ENCODE measurements at regions not wholly inside any gene's neighbourhood (a gene's known extent, or its start where the extent isn't known, plus 50 kb on each side); places are given as distances from the start of the nearest gene placed in this dataset.

DNA sequence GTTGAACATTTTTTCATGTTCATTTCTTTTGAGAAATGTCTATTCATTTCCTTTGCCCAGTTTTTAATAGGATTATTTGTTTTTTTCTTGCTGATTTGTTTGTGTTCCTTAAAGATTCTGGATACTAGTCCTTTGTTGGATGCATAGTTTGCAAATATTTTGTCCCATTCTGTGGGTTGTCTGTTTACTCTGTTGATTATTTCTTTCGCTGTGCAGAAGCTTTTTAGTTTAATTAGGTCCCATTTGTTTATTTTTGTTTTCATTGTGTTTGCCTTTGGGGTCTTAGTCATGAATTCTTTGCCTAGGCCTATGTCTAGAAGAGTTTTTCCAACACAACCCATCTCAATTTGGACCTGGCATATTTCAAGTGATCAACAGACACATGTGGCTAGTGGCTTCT is 116.1 kb upstream of the GALNT2 start:
- FAIRE-seq, result no peak
- DNase-seq (ENCODE audit: insufficient read length, low spot score), result no peak

DNA sequence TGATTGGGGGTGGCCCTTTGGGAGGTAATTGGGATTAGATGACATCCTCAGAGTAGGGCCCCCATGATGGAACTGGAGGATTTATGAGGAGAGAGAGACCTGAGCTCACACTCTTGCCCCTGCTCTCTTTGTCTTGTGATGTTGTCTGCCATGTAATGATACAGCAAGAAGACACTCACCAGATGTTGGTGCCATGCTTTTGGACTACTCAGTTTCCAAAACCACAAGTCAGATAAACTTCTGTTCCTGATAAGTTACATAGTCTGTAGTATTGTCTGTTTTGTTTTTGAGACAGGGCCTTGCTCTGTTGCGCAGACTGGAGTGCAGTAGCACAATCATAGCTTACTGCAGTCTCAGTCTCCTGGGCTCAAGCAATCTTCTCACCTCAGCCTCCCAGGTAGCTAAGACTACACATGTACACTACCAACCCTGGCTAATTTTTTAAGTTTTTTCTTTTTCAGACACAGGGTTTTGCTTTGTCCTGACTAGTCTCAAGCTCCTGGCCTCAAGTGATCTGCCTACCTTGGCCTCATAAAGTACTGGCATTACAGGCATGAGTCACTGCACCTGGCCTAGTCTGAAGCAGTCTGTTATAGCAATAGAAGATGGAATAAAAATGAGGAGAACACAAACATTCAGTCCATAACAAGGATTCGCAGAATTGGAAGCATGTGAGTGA is 115.0 kb upstream of the GALNT2 start:
- FAIRE-seq (no peak), DNase-seq (ENCODE audit: insufficient read length, low spot score) (no peak)

DNA sequence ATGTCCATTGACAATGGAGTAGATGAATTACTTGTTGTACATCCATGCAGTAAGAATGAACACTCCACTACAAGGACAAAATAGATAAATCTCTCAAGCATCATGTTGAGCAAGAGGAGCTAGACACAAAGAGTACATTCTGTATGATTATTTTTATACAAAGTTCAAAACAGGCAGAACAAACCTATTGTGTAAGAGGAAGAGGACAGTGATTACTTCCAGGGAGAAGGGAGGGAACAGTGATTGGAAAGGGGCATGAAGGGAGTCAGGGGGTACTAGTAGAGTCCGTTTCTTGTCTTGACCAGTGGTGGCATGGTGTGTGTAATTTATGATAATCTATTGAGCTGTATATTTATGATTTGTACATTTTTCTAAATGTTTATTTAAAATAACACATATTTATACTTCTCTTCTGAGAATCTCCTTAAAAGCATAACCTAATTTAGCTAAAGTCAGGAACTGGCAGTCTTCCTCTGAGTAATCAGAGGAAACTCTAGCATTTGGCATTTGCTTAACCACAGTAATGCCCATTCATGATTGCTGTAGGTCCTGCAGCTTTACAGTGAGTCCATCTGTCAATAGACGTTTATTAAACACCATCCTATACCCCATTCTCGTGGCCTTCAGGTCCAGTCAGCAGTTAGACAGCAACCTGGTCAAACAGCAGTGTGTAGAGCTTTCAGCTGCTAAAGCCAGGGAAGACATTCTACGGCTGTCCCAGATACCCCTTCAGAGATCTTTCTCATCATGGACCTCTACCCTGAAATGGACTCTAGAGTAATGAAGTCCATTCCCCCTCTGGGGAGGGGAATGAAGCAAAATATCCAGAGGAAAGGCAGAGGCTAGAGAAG is 114.1 kb upstream of the GALNT2 start:
- FAIRE-seq, result no peak
- no peak for DNase-seq (ENCODE audit: insufficient read length, low spot score)

DNA sequence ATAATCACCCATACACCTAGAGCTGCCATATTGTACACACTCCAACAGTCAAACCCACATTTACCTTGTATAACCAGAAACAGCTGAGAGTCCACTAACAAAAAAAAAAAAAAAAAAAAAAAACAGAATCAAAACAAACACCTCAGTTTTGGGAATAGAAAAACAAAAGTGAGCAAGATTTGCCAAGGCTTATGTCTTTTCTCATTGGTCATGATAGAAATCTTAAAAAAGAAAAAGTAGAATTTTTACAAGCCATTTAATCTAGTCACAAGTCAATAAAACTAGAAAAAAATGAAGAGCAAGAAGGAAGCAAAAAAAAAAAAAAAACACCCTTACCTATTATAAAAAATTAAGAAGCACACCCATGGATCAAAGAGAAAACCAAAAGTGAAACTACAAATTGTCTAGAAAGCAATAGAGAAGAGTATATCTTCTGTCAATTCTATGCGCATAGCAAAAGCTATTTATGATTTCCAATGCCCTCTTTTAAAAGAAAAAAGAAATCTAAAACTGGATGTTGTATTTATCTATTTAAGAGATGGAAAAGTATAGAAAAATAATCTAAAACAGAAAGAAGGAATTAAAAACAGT is 113.2 kb upstream of the GALNT2 start:
- FAIRE-seq (peak; percentile 14), DNase-seq (ENCODE audit: insufficient read length, low spot score) (no peak)

DNA sequence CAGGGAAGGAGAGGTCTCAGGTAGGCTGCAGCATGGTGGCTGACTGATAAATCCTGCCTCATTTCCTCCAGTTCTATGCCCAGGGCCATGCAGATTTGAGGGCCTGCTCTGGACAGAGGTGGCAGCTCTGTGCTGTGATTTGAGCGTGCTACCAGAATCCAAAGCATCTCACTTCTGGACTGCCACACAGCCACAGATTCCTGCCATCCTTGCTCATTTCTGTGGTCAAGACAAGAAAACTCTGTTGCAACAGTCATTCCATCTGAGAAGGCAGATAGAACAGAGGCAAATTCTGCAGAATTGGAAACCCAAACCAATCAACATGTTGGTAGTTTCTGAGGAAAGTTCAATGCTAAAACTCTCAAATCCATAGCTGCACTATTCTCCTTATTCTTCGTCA is 102.8 kb upstream of the GALNT2 start:
- FAIRE-seq (no peak), DNase-seq (ENCODE audit: insufficient read length, low spot score) (no peak)

DNA sequence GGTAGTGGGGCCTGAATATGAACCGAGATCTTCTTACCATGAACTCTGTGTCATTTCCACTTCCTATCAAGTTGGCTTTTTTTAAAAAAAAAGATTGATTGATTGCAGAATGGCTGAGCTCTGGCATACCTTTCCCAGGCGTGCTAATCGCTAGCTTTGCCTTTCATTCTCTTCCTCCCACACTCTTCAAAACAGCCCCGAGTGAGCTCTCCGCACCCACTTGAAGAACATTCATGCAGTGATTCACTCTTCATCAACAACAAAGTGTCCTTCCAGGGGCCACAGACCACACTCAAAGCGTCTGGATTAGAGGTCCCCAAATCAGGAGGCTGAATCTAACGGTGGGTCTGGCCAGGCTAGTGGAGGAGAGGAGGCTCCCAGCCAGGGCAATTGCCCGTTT is 96.3 kb upstream of the GALNT2 start:
- DNase-seq (ENCODE audit: insufficient read length, low spot score) (no peak), FAIRE-seq (no peak)

DNA sequence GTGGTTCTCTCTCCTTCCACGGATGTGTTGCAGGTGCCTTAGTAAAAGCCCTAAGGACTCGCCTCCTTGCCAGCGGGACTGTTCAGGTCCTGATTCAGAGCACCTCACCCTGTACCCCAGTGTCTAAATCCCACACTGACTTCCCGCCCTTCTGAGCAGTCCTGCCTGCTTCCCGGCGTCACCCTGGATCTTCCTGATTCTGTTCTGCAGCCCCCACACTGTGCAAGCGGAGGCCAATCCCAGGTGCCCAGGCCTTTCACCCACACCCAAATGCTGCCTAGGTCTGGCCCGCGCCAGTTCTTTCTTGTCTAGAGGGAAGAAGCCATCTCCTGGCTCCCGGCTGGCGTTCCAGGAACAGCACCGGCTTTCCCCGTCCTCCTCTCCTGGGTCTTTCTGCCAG is 95.9 kb upstream of the GALNT2 start:
- DNase-seq (ENCODE audit: insufficient read length, low spot score), result no peak
- no peak for FAIRE-seq

DNA sequence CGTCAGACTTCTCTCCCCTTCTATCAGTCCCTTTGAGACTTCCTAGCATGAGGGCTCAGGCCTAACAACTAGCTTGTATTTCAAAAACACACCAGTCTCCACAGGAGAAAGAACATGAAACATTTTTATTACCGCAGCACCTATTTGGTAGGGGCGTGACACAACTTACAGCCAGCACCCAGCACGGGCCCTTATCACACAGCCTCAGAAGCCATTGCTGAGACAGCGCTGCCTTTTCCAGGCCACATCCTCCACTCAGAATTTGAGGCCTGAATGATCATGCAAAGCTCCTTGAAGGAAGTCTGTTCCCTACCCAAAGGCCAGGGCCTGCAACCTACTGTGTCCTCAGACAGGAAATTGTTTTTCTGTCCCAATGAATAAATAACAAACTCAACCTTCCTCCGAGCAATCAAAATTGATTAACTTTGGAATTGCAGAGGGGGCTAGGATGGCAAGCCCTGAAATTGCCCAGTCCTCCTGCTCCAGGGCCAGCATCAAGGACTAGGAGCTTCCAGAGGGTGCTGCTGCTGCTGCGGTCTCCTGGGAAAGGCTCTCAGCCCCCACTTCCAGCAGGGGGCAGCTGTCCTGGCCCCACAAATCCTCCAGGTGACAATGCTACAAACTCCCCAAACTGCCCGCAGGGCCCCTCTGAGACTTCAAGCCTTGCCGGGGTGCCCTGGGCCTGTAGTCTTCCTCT is 94.3 kb upstream of the GALNT2 start:
- DNase-seq (ENCODE audit: insufficient read length, low spot score), result no peak
- no peak for FAIRE-seq

DNA sequence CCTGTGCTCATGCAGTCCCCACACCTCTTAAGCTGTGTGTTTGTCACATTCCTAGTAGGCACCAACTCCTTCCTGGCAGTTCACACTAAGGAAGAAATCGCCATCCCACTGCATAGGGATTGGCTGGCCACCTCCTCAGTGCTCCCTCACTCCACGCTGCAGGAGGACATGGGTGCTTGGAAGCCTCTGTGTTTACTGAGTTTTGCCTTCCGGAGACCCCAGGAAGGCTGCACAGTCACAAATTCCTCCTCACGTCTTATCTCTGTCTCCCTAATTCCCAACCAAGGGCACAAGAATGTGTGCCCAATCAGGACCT is 93.8 kb upstream of the GALNT2 start:
- FAIRE-seq, result no peak
- DNase-seq (ENCODE audit: insufficient read length, low spot score), result no peak

DNA sequence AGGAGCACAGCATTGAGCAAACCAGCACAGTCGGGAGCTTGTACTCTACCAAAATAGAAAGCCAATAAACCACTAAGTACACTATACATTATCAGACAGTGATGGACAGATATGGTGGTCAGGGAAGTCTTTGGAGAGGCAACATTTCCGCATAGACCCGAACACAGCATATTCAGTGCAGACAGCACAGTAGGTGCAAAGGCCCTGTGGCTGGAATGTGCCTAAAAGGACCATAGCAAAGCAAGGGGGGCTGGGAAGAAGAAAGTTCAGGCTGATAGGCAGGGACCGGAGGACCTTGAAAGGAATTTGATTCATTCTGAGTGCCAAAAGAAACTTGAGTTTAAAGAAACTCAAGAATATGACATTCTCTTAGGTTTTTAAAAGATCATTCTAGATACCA is 92.0 kb upstream of the GALNT2 start:
- no peak for FAIRE-seq
- no peak for DNase-seq (ENCODE audit: insufficient read length, low spot score)

DNA sequence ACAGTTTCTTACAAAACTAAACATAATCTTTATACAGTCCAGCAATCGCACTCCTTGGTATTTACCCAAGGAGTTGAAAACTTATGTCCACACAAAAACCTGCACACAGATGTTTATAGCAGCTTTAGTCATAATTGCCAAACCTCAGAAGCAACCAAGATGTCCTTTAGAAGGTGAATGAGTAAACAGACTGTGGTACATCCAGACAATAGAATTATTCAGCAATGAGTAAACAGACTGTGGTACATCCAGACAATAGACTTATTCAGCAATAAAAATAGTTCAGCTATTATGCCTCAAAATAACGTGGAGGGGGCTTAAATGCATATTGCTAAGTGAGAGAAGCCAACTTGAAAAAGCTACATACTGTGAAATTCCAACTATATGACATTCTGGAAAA is 87.0 kb upstream of the GALNT2 start:
- FAIRE-seq (peak; percentile 61), DNase-seq (ENCODE audit: insufficient read length, low spot score) (no peak)

DNA sequence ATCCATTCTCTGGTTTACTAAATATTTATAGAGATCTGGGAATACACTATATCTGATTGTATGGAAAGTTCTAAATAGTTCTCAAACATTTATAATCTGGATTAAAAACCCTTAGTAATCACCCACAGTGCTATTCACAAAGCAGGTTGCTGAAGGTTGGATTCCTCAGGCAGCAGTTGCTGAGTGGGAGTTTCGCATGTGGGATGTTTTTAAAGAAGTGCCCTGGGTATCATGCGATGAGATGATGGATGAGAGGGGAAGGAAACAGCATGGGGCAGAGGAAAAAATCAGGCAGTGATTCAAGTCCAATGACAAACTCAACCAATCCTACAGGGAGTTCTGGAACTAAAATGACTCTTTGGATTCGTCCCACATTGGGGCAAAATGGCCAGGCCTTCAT is 85.3 kb upstream of the GALNT2 start:
- DNase-seq (ENCODE audit: insufficient read length, low spot score) (no peak), FAIRE-seq (no peak)

DNA sequence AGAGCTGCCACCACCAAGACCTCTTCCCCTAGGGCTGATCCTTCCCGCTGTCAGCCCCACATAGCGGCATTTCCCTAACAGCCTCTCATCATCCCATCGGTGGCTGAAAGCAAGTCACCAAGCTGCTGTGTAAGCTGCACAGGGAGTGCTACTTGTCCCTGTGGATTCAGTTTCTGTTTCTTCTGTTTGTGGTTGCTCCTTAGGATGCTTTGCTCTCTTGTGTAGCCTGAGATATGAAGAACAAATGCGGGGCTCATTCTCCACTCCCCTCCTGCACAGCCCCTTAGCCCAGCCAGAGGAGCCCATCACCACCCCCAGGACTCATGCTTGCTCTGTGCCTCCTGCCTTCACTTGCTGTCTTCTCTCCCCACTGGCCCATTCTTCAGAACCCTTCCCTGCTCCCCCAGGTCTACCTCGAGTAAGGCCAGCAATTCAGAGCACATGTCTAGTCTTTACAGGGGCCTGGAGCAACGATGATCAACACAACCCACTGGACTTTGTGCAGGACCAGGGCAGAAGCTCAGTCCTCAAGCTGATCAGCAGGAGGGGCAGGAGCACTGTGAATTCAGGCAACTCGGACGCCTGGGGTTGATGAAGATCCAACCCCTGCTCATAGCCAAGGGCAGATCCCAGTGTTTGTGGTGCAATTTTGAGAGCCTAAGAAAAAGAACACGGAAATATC is 82.6 kb upstream of the GALNT2 start:
- FAIRE-seq (no peak), DNase-seq (ENCODE audit: insufficient read length, low spot score) (no peak)

DNA sequence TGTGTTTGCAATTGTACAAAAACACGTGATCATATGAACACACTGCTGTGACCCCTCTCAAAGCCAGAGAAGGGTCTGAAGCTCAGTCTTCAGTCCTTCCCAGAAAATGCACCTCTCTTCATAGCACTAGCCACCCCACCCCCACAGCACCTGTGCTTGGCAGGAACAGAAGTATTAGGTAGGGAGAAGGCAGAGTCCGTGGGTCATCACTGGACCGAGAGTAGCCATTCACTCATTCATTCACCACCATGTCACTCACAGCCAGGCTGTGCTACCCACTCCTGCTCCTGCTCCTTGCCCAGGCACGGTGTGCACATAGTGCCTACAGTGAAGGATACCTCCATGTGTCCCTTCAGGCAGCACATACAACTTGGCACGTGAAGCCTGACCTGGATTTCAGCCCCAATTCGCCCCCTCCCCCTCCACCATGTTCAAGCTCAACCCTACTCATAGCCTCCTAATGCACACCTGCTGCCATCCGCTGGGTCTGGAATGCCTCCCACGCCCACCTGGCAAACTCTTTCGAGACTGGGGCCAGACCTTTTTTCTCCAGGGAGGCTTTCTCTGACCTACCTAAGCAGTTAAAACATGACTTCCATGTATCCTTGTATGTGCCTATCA is 81.9 kb upstream of the GALNT2 start:
- no peak for FAIRE-seq
- no peak for DNase-seq (ENCODE audit: insufficient read length, low spot score)

DNA sequence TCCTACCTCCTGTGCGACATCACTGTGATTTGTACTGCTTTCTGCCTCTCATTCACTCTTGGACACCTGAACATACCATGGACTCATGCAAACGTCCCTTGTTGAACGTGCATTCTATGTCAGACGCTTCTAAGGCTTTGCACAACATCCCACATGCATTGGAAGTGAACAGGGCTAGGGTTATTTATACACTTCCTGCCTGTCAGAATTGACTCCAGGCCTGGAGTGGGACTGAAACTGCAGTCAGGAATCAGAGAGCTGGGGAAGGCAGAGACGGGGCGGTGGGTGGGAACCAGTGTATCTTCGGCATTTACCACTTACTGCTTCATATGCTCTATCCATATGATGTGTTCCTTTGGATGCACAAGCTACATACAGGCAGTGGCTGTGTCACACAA is 81.4 kb upstream of the GALNT2 start:
- DNase-seq (ENCODE audit: insufficient read length, low spot score), result no peak
- FAIRE-seq, result no peak

DNA sequence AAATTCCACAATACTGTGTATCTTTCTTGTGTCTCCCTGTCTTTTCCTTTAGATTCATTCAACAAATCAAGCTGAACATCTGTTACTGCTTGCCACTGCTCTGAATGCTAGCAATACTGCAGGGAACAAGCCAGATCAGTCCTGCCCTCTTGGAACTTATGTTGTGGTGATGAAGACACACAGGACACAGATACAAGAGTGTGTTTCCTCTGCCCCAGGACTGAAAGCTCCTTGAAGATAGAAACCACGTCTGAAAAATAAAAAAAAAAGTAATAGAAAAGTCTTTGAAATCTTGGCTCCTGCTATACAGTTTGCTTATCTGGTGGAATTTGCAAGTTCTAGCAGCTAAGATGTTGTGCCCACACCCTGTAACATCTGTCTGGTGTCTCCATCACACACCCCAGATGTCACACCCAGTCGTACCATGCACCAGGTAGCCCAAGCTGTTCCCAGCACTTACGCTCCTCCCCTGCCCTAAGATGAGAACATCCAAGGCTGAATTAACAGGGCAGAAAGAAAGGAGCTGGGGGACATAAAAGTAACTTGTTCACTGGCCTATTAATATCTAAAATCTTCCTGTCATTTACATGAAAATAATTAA is 80.2 kb upstream of the GALNT2 start:
- DNase-seq (ENCODE audit: insufficient read length, low spot score) (no peak), FAIRE-seq (no peak)

DNA sequence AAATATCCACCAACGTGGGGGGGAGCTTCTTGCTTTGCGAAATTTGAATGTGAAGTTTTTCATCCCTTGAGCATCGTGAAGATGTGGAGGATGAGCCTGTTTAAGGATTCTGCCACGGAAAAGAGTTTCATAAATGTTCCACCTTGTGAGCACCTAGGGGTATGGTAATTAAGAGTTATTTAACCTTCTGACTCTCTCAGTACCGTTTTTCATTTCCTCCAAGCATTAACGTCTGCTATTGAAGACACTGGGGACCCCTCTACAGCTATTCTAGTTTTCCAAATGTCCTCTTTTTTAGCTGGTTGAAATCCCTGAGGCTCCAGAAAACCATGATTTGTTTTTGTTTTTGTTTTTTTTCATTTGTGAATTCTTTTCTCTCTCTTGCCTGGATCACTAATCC is 79.1 kb upstream of the GALNT2 start:
- no peak for FAIRE-seq
- no peak for DNase-seq (ENCODE audit: insufficient read length, low spot score)

DNA sequence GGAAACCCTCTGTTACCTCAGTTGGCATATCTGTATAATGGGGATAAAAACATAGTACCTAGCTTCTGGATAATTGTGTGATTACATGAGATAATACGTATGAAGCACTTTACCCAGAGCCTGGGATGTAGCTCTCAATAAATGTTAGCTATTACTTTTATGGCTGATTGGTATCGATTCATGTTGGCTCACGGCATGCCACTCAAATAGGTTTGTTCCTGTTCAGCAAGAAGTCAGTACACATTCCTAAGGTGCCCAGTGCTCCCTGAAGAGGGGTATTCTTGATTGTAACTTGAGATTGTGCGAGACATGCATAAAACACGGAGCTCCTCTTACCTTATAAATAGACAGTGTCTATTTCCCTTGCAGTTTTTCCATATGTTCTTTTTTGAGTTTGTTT is 78.5 kb upstream of the GALNT2 start:
- FAIRE-seq (no peak), DNase-seq (ENCODE audit: insufficient read length, low spot score) (no peak)

DNA sequence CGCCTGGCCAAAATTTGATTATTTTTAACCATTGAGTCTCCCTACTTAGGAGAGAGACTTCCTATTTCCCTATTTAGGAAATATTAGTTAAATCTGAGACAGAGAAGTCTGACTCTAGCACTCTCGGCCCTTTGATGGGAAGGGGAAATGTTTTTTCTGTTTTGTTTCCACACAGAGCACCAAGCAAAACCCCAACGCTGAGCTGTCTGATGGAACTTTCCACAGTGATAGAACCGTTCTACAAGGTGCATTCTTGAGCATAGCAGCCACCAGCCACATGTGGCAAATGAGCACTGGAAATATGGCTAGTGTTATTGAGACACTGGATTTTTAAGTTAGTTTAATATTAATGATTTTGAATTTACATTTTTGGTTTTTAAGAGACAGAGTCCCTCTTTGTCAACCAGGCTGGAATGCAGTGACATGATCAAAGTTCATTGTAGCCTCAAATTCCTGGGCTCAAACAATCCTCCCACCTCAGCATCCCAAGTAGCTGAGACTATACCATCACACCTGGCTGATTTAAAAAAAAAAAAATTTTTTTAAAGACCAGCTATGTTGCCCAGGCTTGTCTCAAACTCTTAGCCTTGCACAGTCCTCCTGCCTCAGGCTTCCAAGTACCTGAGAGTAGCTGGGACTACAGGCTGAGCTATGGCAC is 77.3 kb upstream of the GALNT2 start:
- no peak for DNase-seq (ENCODE audit: insufficient read length, low spot score)
- FAIRE-seq, result no peak

DNA sequence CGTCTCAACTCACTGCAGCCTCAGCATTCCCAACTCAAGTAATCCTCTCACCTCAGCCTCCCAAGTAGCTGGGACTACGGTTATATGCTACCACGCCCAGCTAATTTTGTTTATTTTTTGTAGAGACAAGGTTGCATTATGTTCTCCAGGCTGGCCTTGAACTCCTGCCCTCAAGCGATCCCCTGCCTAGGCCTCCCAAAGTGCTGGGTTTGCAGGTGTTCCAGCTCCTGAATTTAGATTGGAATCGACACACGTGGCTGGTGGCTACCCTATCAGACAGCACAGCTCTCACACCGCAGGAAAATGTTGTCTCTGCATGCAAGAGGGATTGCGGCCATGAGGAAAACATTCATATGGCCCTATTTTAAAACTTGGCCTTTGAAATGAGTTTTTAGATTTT is 76.7 kb upstream of the GALNT2 start:
- FAIRE-seq, result no peak
- DNase-seq (ENCODE audit: insufficient read length, low spot score), result no peak

Data from GM19239 (cell line).